ENCODE measurements at regions not wholly inside any gene's neighbourhood (a gene's known extent, or its start where the extent isn't known, plus 50 kb on each side); places are given as distances from the start of the nearest gene placed in this dataset.

DNA sequence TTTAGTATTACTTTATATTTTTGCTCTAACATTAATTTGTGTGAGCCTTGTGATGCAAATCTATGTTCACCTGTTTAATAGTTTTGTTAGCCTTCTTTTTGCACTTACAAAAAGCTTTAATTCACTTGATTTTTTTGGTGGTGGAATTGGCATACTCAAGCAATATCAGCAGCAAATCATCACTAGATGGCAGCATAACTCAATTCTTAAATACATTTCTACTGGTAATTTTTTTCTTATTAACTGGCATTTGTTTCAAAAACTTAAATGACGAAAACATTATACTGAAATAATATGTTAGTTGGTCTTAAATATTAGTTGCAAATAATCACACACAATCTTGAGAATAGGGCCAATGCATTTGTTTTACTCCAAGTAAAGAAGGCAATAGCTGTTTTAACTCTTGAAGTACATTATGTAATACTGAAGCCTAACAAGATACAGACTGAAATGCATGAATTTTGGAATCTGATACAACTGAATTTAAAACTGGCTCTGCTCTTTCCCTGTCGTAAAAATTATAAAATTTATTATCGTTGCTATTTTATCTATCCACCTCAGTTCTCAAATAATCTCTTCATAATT lies 151.5 kb downstream of the ATXN7L3B start:
- TF ChIP-seq POLR2A (IDR thresholded peaks at IDR 0.05; ENCODE audit: low read length) (no peak), GATA1 (IDR thresholded peaks at IDR 0.05; ENCODE audit: low read depth, low read length) (no peak)

Data from erythroblast (primary cell).